Omental fat pad (tissue), 3 donors: ENCODE measurements at regions not wholly inside any gene's neighbourhood (a gene's known extent, or its start where the extent isn't known, plus 50 kb on each side); places are given as distances from the start of the nearest gene placed in this dataset.
A peak's percentile ranks its signal among the peaks of the same experiment; 100 is the strongest.

ENCODE experiments used
- ATAC-seq: fragments of 150-250 bp; one replicate; pipeline ENCODE4 v1.9.1; 2016; ENCODE audit warnings: mild to moderate bottlenecking, moderate library complexity; ENCODE audit not compliant: low FRiP score
- DNase-seq: peaks from one replicate; pipeline ENCODE4 v3.0.0-alpha.2; 2019; ENCODE audit warnings: low spot score
- CTCF ChIP-seq, 3 donors: fragments of 450-650 bp; IDR thresholded peaks; one replicate each; pipeline ENCODE4 v1.5.1; 2016 to 2017; ENCODE audit warnings: antibody characterized with exemption in 3 of 3, mild to moderate bottlenecking in 3 of 3, moderate library complexity in 2 of 3

GRCh38 chr20:9981829-9982228, 53.0 kb upstream of the ANKEF1 start:
- DNase-seq (no peak), ATAC-seq (no peak)
- TF ChIP-seq CTCF (IDR thresholded peaks at IDR 0.05): no peak

- DNase-seq (no peak), ATAC-seq (peak; percentile 96)
- TF ChIP-seq CTCF (IDR thresholded peaks at IDR 0.05): peak in 2 of 3 donors; percentile 16 to 38
Observed at GRCh38 chr20:9978397-9979004, 56.3 kb upstream of the ANKEF1 start.

- no peak for DNase-seq
- ATAC-seq: no peak
- TF ChIP-seq CTCF (IDR thresholded peaks at IDR 0.05): no peak
Observed at GRCh38 chr20:9977629-9978028, 57.2 kb upstream of the ANKEF1 start.

GRCh38 chr20:9974324-9974723, 60.5 kb upstream of the ANKEF1 start:
- no peak for TF ChIP-seq CTCF (IDR thresholded peaks at IDR 0.05)
- ATAC-seq: no peak
- no peak for DNase-seq

GRCh38 chr20:9971746-9972145, 63.0 kb upstream of the ANKEF1 start:
- ATAC-seq: no peak
- TF ChIP-seq CTCF (IDR thresholded peaks at IDR 0.05): no peak
- DNase-seq: no peak

- DNase-seq (no peak), ATAC-seq (no peak)
- no peak for TF ChIP-seq CTCF (IDR thresholded peaks at IDR 0.05)
Observed at GRCh38 chr20:9969626-9970025, 65.2 kb upstream of the ANKEF1 start.

GRCh38 chr20:9968015-9968414, 66.8 kb upstream of the ANKEF1 start:
- ATAC-seq (no peak), DNase-seq (no peak)
- TF ChIP-seq CTCF (IDR thresholded peaks at IDR 0.05): no peak
